Ovary (tissue), 3 donors: ENCODE measurements at regions not wholly inside any gene's neighbourhood (a gene's known extent, or its start where the extent isn't known, plus 50 kb on each side); places are given as distances from the start of the nearest gene placed in this dataset.

Experiments used
- CTCF ChIP-seq, 3 donors: fragments of 450-650 bp in 2 of 3; fragments of 200-600 bp in 1 of 3; IDR thresholded peaks; one replicate each; pipeline versions ENCODE4 v1.5.1 to v1.8.0; 2016 to 2022; ENCODE audit warnings: antibody characterized with exemption in 3 of 3, mild to moderate bottlenecking in 1 of 3
- EP300 ChIP-seq: sonication (generic); formaldehyde crosslinking; IDR thresholded peaks from one replicate; pipeline ENCODE4 v1.6.1; 2017; ENCODE audit warnings: antibody characterized with exemption
- POLR2A ChIP-seq: fragments of 450-650 bp; IDR thresholded peaks from one replicate; pipeline ENCODE4 v1.6.1; 2017; ENCODE audit warnings: antibody characterized with exemption, mild to moderate bottlenecking, moderate library complexity
- donor health status: DM: no; HTN: no; CAD: no.

GRCh38 chr1:109827466-109827865, 63.7 kb upstream of the EPS8L3 start:
- no peak for TF ChIP-seq CTCF (IDR thresholded peaks at IDR 0.05)
- TF ChIP-seq POLR2A: no peak
- TF ChIP-seq EP300: no peak
